ENCODE measurements at regions not wholly inside any gene's neighbourhood (a gene's known extent, or its start where the extent isn't known, plus 50 kb on each side); places are given as distances from the start of the nearest gene placed in this dataset.

DNA sequence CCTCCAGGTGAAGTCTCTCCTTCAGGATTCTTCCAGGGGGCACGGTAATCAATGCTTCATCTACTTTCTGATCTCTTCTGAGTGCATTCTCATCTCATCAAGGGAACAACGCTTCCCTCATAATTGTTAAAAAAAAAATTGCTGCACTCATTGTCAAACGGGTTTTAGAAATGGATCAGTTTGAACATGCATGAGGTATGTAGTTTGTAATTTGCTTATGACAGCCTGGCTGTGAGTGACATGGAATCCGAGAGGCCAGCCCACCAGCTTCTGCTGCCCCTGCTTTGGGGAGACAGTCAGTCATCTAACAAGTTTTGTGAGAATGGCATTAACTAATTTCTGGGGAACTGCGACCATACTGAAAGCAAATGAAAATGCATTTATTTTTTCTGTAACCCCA is 791.9 kb upstream of the SOX11 start:
- H3K27ac ChIP-seq (ENCODE audit: low read depth, low read length) = no peak overlapping the region
- no peaks in the 10 kb centered on the region for H3K79me2 ChIP-seq (ENCODE audit: insufficient read depth, low read length)
- ATAC-seq (no peak), DNase-seq (ENCODE audit: low read depth, low spot score) (no peak)
- no peak overlapping the region for H3K9ac ChIP-seq (ENCODE audit: low read length)
- ChIA-PET RAD21 (ENCODE audit: low non-redundant PET in 1 of 2, low total read pairs in 2 of 2, uncharacterized antibody in 2 of 2, unreplicated experiment in 2 of 2) (no interaction called here), CTCF (no interaction called here), POLR2A (no interaction called here)
- no peaks in the 10 kb centered on the region for H3K36me3 ChIP-seq (ENCODE audit: control insufficient read depth in 1 of 2, insufficient read depth in 2 of 2, low read length in 2 of 2)
- H3K4me2 ChIP-seq (ENCODE audit: low read length) = no peak overlapping the region
- H2AFZ ChIP-seq (ENCODE audit: low read depth, low read length, poor library complexity, severe bottlenecking) = no peak overlapping the region
- intact Hi-C loops (cut with micrococcal nuclease) = no loop called here
- TF ChIP-seq TCF7L2 (IDR thresholded peaks at IDR 0.05; ENCODE audit: borderline replicate concordance, extremely low read depth, insufficient read depth, insufficient read length) = no peak
- TF ChIP-seq CTCF (IDR thresholded peaks at IDR 0.05 in 2 of 3, conservative IDR thresholded peaks at IDR 0.05 in 1 of 3; ENCODE audit: borderline replicate concordance in 1 of 3, insufficient read depth in 1 of 3, low read depth in 2 of 3, low read length in 2 of 3) = no peak
- no peak for TF ChIP-seq FOSL1 (IDR thresholded peaks at IDR 0.05; ENCODE audit: low read depth)
- no peak for TF ChIP-seq REST (IDR thresholded peaks at IDR 0.05; ENCODE audit: low read depth)
- TF ChIP-seq ZNF274 (IDR thresholded peaks at IDR 0.05; ENCODE audit: low read depth, low read length) = no peak
- TF ChIP-seq EGR1 (IDR thresholded peaks at IDR 0.05; ENCODE audit: low read depth) = no peak
- TF ChIP-seq, protein P1, sequence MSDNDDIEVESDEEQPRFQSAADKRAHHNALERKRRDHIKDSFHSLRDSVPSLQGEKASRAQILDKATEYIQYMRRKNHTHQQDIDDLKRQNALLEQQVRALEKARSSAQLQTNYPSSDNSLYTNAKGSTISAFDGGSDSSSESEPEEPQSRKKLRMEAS (IDR thresholded peaks at IDR 0.05) = no peak
- TF ChIP-seq POLR2AphosphoS5 (IDR thresholded peaks at IDR 0.05; ENCODE audit: low read depth, low read length) = no peak
- no peak for TF ChIP-seq CBX3 (IDR thresholded peaks at IDR 0.05; ENCODE audit: low read depth)
- TF ChIP-seq RAD21 (IDR thresholded peaks at IDR 0.05; ENCODE audit: low read depth) = no peak
- no peak for TF ChIP-seq JUND (IDR thresholded peaks at IDR 0.05)
- TF ChIP-seq EZH2 (IDR thresholded peaks at IDR 0.05) = no peak
- TF ChIP-seq POLR2A (IDR thresholded peaks at IDR 0.05; ENCODE audit: borderline replicate concordance, extremely low read depth, insufficient read depth, insufficient read length) = no peak
- TF ChIP-seq SIN3A (IDR thresholded peaks at IDR 0.05; ENCODE audit: low read depth) = no peak
- no peak for TF ChIP-seq ZFX (IDR thresholded peaks at IDR 0.05)
- TF ChIP-seq, protein P2, sequence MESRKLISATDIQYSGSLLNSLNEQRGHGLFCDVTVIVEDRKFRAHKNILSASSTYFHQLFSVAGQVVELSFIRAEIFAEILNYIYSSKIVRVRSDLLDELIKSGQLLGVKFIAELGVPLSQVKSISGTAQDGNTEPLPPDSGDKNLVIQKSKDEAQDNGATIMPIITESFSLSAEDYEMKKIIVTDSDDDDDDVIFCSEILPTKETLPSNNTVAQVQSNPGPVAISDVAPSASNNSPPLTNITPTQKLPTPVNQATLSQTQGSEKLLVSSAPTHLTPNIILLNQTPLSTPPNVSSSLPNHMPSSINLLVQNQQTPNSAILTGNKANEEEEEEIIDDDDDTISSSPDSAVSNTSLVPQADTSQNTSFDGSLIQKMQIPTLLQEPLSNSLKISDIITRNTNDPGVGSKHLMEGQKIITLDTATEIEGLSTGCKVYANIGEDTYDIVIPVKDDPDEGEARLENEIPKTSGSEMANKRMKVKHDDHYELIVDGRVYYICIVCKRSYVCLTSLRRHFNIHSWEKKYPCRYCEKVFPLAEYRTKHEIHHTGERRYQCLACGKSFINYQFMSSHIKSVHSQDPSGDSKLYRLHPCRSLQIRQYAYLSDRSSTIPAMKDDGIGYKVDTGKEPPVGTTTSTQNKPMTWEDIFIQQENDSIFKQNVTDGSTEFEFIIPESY (IDR thresholded peaks at IDR 0.05; ENCODE audit: extremely low read depth, insufficient replicate concordance, low read length) = no peak
- H3K9me2 ChIP-seq (ENCODE audit: insufficient read depth) = no peaks in the 10 kb centered on the region
- H3K27me3 ChIP-seq (ENCODE audit: insufficient read depth, low read length) = no peaks in the 10 kb centered on the region
- no peaks in the 10 kb centered on the region for H4K20me1 ChIP-seq (ENCODE audit: insufficient read depth)
- BruUV-seq (replicated peaks) = no TSS peak
- peaks cover 9% of the 10 kb centered on the region in 2 experiments; a peak in 2 of 4 replicates for H3K9me3 ChIP-seq (ENCODE audit: control insufficient read depth in 1 of 2, insufficient read depth in 1 of 2, low read depth in 1 of 2, low read length in 2 of 2)
- H3K4me3 ChIP-seq (replicated peaks in 1 of 2; ENCODE audit: low read depth in 1 of 2, low read length in 2 of 2) = no peak overlapping the region
- no peaks in the 10 kb centered on the region for H3K4me1 ChIP-seq (ENCODE audit: control insufficient read depth in 1 of 2, insufficient read depth in 2 of 2, low read length in 2 of 2)
